ENCODE measurements at regions not wholly inside any gene's neighbourhood (a gene's known extent, or its start where the extent isn't known, plus 50 kb on each side); places are given as distances from the start of the nearest gene placed in this dataset.

DNA sequence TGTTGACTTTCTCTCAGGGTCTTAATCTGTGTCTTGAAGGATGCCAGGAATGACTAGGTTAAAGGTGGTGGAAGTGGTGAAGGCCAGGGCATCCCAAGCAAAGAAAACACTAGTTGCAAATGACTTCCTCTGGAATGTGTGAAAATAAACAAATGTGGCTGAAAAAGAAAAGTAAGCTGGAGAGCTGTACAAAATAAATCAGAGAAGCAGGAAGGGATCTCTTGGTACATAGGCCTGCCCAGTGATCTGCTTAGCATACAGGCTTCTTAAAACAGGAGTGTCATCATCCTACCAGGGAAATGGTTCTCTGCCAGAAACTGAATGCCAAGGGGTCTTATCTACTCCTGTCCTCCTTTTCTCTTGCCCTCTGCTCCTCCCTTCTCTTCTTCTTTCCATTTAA lies 1616.0 kb downstream of the KHDRBS2 start:
- Histone ChIP-seq H2AFZ (ENCODE audit: low read depth, low read length, poor library complexity, severe bottlenecking) (no peak overlapping the region), H3K79me2 (ENCODE audit: insufficient read depth, low read length) (no peaks in the 10 kb centered on the region), H3K9ac (ENCODE audit: low read length) (no peak overlapping the region), H3K27me3 (ENCODE audit: insufficient read depth, low read length) (no peaks in the 10 kb centered on the region), H3K27ac (ENCODE audit: low read depth, low read length) (no peak overlapping the region), H3K9me3 (ENCODE audit: control insufficient read depth in 1 of 2, insufficient read depth in 1 of 2, low read depth in 1 of 2, low read length in 2 of 2) (peaks cover 5 to 20% of the 10 kb centered on the region in 2 experiments; a peak in 2 of 4 replicates), H3K36me3 (ENCODE audit: control insufficient read depth in 1 of 2, insufficient read depth in 2 of 2, low read length in 2 of 2) (no peaks in the 10 kb centered on the region), H4K20me1 (ENCODE audit: insufficient read depth) (no peaks in the 10 kb centered on the region), H3K9me2 (ENCODE audit: insufficient read depth) (no peaks in the 10 kb centered on the region), H3K4me3 (replicated peaks in 1 of 2; ENCODE audit: low read depth in 1 of 2, low read length in 2 of 2) (no peak overlapping the region), H3K4me1 (ENCODE audit: control insufficient read depth in 1 of 2, insufficient read depth in 2 of 2, low read length in 2 of 2) (no peaks in the 10 kb centered on the region), H3K4me2 (ENCODE audit: low read length) (no peak overlapping the region)
- ATAC-seq (no peak), DNase-seq (ENCODE audit: low read depth, low spot score) (no peak)
- ChIA-PET POLR2A (no interaction called here), CTCF (no interaction called here), RAD21 (ENCODE audit: low non-redundant PET in 1 of 2, low total read pairs in 2 of 2, uncharacterized antibody in 2 of 2, unreplicated experiment in 2 of 2) (no interaction called here)
- no TSS peak for BruUV-seq (replicated peaks)
- no peak for TF ChIP-seq FOSL1 (IDR thresholded peaks at IDR 0.05; ENCODE audit: low read depth)
- no peak for TF ChIP-seq POLR2AphosphoS5 (IDR thresholded peaks at IDR 0.05; ENCODE audit: low read depth, low read length)
- TF ChIP-seq, protein P1, sequence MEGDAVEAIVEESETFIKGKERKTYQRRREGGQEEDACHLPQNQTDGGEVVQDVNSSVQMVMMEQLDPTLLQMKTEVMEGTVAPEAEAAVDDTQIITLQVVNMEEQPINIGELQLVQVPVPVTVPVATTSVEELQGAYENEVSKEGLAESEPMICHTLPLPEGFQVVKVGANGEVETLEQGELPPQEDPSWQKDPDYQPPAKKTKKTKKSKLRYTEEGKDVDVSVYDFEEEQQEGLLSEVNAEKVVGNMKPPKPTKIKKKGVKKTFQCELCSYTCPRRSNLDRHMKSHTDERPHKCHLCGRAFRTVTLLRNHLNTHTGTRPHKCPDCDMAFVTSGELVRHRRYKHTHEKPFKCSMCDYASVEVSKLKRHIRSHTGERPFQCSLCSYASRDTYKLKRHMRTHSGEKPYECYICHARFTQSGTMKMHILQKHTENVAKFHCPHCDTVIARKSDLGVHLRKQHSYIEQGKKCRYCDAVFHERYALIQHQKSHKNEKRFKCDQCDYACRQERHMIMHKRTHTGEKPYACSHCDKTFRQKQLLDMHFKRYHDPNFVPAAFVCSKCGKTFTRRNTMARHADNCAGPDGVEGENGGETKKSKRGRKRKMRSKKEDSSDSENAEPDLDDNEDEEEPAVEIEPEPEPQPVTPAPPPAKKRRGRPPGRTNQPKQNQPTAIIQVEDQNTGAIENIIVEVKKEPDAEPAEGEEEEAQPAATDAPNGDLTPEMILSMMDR (IDR thresholded peaks at IDR 0.05 in 2 of 3, conservative IDR thresholded peaks at IDR 0.05 in 1 of 3; ENCODE audit: borderline replicate concordance in 1 of 3, insufficient read depth in 1 of 3, low read depth in 2 of 3, low read length in 2 of 3): no peak
- no peak for TF ChIP-seq ZFX (IDR thresholded peaks at IDR 0.05)
- TF ChIP-seq YY1 (IDR thresholded peaks at IDR 0.05; ENCODE audit: extremely low read depth, insufficient replicate concordance, low read depth, low read length): no peak
- intact Hi-C loops (cut with micrococcal nuclease): no loop called here

DNA sequence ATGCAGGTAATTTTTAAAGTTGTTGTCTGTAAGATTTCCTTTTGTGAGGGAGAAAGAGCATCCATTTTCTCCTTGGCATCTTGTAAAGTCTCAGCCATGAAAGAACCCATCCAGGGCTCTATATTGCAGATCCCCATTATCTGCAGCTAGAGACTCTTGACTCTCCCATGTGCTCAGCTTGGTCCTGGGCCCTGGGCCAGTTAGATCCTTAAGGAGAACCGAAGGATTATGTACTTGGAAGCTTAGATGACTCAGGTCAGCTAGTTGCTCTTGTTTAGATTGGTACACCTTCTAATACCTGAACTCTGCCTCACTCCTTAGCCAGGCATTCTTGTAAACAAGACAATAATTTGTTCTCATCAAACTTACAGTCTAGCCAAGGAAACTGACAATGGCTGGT lies 1617.6 kb downstream of the KHDRBS2 start:
- Histone ChIP-seq H3K4me1 (ENCODE audit: control insufficient read depth in 1 of 2, insufficient read depth in 2 of 2, low read length in 2 of 2) (no peaks in the 10 kb centered on the region), H3K27ac (ENCODE audit: low read depth, low read length) (no peak overlapping the region), H3K4me2 (ENCODE audit: low read length) (no peak overlapping the region), H3K9ac (ENCODE audit: low read length) (no peak overlapping the region), H3K27me3 (ENCODE audit: insufficient read depth, low read length) (no peaks in the 10 kb centered on the region), H3K9me2 (ENCODE audit: insufficient read depth) (no peaks in the 10 kb centered on the region), H3K9me3 (ENCODE audit: control insufficient read depth in 1 of 2, insufficient read depth in 1 of 2, low read depth in 1 of 2, low read length in 2 of 2) (peaks cover 5 to 22% of the 10 kb centered on the region in 2 experiments; a peak in 2 of 4 replicates), H3K36me3 (ENCODE audit: control insufficient read depth in 1 of 2, insufficient read depth in 2 of 2, low read length in 2 of 2) (no peaks in the 10 kb centered on the region), H2AFZ (ENCODE audit: low read depth, low read length, poor library complexity, severe bottlenecking) (no peak overlapping the region), H3K79me2 (ENCODE audit: insufficient read depth, low read length) (no peaks in the 10 kb centered on the region), H3K4me3 (replicated peaks in 1 of 2; ENCODE audit: low read depth in 1 of 2, low read length in 2 of 2) (no peak overlapping the region), H4K20me1 (ENCODE audit: insufficient read depth) (no peaks in the 10 kb centered on the region)
- ATAC-seq (no peak), DNase-seq (ENCODE audit: low read depth, low spot score) (no peak)
- BruUV-seq (replicated peaks): no TSS peak
- ChIA-PET CTCF (no interaction called here), RAD21 (ENCODE audit: low non-redundant PET in 1 of 2, low total read pairs in 2 of 2, uncharacterized antibody in 2 of 2, unreplicated experiment in 2 of 2) (no interaction called here), POLR2A (no interaction called here)
- intact Hi-C loops (cut with micrococcal nuclease): no loop called here
- no peak for TF ChIP-seq RAD21 (IDR thresholded peaks at IDR 0.05; ENCODE audit: low read depth)
- no peak for TF ChIP-seq YY1 (IDR thresholded peaks at IDR 0.05; ENCODE audit: extremely low read depth, insufficient replicate concordance, low read depth, low read length)
- no peak for TF ChIP-seq ZNF274 (IDR thresholded peaks at IDR 0.05; ENCODE audit: low read depth, low read length)
- TF ChIP-seq, protein P2, sequence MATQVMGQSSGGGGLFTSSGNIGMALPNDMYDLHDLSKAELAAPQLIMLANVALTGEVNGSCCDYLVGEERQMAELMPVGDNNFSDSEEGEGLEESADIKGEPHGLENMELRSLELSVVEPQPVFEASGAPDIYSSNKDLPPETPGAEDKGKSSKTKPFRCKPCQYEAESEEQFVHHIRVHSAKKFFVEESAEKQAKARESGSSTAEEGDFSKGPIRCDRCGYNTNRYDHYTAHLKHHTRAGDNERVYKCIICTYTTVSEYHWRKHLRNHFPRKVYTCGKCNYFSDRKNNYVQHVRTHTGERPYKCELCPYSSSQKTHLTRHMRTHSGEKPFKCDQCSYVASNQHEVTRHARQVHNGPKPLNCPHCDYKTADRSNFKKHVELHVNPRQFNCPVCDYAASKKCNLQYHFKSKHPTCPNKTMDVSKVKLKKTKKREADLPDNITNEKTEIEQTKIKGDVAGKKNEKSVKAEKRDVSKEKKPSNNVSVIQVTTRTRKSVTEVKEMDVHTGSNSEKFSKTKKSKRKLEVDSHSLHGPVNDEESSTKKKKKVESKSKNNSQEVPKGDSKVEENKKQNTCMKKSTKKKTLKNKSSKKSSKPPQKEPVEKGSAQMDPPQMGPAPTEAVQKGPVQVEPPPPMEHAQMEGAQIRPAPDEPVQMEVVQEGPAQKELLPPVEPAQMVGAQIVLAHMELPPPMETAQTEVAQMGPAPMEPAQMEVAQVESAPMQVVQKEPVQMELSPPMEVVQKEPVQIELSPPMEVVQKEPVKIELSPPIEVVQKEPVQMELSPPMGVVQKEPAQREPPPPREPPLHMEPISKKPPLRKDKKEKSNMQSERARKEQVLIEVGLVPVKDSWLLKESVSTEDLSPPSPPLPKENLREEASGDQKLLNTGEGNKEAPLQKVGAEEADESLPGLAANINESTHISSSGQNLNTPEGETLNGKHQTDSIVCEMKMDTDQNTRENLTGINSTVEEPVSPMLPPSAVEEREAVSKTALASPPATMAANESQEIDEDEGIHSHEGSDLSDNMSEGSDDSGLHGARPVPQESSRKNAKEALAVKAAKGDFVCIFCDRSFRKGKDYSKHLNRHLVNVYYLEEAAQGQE (IDR thresholded peaks at IDR 0.05; ENCODE audit: low read depth): no peak
- no peak for TF ChIP-seq CBX3 (IDR thresholded peaks at IDR 0.05; ENCODE audit: low read depth)
- TF ChIP-seq ELF1 (IDR thresholded peaks at IDR 0.05; ENCODE audit: borderline replicate concordance, low read depth): no peak
- TF ChIP-seq EZH2phosphoT487 (IDR thresholded peaks at IDR 0.05; ENCODE audit: borderline replicate concordance): no peak
- no peak for TF ChIP-seq POLR2A (IDR thresholded peaks at IDR 0.05; ENCODE audit: borderline replicate concordance, extremely low read depth, insufficient read depth, insufficient read length)
- no peak for TF ChIP-seq EZH2 (IDR thresholded peaks at IDR 0.05)
- TF ChIP-seq FOSL1 (IDR thresholded peaks at IDR 0.05; ENCODE audit: low read depth): no peak
- TF ChIP-seq POLR2AphosphoS5 (IDR thresholded peaks at IDR 0.05; ENCODE audit: low read depth, low read length): no peak
- TF ChIP-seq SP1 (IDR thresholded peaks at IDR 0.05; ENCODE audit: low read depth): no peak
- no peak for TF ChIP-seq ZFX (IDR thresholded peaks at IDR 0.05)
- TF ChIP-seq TCF7L2 (IDR thresholded peaks at IDR 0.05; ENCODE audit: borderline replicate concordance, extremely low read depth, insufficient read depth, insufficient read length): no peak
- TF ChIP-seq, protein P3, sequence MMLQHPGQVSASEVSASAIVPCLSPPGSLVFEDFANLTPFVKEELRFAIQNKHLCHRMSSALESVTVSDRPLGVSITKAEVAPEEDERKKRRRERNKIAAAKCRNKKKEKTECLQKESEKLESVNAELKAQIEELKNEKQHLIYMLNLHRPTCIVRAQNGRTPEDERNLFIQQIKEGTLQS (IDR thresholded peaks at IDR 0.05): no peak

Measured in HCT116 (cell line).